ENCODE measurements at regions not wholly inside any gene's neighbourhood (a gene's known extent, or its start where the extent isn't known, plus 50 kb on each side); places are given as distances from the start of the nearest gene placed in this dataset.

DNA sequence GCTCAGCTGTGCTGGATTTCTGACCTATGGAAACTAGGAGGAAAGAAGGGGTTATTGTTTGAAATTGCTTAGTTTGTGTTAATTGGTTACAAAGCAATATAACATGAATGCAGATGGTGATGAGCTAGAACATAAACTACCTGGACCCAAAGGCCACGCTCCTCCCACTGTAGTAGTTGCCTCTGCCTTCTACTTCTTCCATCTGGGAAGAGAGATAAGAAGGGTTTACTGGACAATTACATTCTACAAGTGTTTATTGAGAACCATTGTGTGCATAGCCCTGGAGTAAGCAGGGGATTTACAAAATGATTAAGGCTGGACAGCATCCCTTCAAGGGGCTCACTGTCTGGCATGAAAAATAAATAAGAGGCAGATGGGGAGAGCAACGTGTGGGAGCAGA is 355.3 kb upstream of the TRPC7 start:
- TF ChIP-seq, protein P1, sequence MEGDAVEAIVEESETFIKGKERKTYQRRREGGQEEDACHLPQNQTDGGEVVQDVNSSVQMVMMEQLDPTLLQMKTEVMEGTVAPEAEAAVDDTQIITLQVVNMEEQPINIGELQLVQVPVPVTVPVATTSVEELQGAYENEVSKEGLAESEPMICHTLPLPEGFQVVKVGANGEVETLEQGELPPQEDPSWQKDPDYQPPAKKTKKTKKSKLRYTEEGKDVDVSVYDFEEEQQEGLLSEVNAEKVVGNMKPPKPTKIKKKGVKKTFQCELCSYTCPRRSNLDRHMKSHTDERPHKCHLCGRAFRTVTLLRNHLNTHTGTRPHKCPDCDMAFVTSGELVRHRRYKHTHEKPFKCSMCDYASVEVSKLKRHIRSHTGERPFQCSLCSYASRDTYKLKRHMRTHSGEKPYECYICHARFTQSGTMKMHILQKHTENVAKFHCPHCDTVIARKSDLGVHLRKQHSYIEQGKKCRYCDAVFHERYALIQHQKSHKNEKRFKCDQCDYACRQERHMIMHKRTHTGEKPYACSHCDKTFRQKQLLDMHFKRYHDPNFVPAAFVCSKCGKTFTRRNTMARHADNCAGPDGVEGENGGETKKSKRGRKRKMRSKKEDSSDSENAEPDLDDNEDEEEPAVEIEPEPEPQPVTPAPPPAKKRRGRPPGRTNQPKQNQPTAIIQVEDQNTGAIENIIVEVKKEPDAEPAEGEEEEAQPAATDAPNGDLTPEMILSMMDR (IDR thresholded peaks at IDR 0.05; ENCODE audit: extremely low read depth, missing control alignments) = no peak
- no peak for DNase-seq (ENCODE audit: low spot score)

DNA sequence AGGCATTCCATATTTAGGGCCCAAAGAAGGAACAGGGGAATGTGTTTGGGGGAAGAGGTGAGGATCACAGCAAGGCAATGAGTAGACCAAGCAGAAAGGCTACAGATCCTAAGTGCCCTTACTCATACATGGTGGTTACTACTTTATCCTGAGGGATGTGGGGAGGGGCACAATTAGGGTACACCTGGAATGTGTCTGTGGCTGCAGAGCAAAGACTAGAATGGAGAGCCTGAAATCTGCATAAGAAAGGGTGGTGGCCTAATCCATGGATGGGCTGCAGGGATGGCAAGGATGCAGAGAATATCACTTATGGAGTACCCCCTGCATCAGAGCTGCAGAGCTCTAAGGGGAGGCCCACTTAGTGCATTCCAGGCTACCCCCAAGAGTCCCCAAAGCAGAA is 352.6 kb upstream of the TRPC7 start:
- TF ChIP-seq, protein P1 (IDR thresholded peaks at IDR 0.05; ENCODE audit: extremely low read depth, missing control alignments) = no peak
- no peak for DNase-seq (ENCODE audit: low spot score)

DNA sequence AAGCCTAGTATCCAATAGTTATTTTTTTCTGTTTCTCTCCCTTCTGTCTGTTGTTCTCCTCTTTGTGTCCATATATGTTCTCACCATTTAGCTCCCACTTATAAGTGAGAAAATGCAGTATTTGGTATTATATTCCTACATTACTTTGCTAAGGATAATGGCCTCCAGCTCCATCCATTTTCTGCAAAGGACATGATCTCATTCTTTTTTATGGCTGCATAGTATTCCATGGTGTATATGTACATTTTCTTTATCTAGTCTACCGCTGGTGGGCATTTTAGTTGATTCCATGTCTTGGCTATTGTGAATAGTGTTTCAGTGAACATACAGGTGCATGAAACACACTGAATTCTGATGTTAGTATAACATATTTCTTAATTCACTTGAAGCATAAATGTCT is 348.9 kb upstream of the TRPC7 start:
- DNase-seq (ENCODE audit: low spot score) = no peak
- TF ChIP-seq, protein P1 (IDR thresholded peaks at IDR 0.05; ENCODE audit: extremely low read depth, missing control alignments) = no peak

DNA sequence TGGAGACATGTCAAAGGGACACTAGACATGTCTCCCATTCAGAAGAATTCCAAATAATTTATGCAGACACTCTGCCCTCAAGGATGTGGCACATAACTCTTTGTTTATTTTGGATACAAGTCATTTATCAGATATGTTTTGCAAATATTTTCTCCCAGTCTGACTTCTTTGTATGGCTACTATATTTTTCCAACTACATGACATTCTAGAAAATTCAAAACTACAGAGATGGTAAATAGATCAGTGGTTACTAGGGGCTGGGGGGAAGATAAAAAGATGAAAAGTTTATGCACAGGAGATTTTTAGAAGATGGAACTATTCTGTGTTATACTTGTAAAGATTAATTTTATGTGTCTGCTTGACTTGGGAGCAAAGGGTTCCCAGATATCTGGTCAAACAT is 347.3 kb upstream of the TRPC7 start:
- TF ChIP-seq, protein P1 (IDR thresholded peaks at IDR 0.05; ENCODE audit: extremely low read depth, missing control alignments) = no peak
- no peak for DNase-seq (ENCODE audit: low spot score)

DNA sequence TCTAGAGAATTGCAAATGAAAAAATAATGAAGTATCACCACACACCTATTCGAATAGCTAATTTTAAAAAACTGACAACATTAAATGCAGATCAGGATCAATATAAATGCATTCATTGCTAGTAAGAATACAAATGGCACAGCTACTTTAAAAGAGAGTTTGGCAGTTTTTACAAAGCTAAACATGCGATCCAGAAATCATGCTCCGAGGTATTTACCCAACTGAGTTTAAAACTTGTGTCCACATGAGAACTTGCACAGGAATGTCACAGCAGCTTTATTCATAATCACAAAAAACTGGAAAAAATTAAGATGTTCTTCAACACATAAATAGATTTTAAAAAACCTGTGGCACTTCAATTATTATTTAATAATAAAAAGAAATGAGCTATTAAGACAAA is 345.5 kb upstream of the TRPC7 start:
- DNase-seq (ENCODE audit: low spot score) = no peak

DNA sequence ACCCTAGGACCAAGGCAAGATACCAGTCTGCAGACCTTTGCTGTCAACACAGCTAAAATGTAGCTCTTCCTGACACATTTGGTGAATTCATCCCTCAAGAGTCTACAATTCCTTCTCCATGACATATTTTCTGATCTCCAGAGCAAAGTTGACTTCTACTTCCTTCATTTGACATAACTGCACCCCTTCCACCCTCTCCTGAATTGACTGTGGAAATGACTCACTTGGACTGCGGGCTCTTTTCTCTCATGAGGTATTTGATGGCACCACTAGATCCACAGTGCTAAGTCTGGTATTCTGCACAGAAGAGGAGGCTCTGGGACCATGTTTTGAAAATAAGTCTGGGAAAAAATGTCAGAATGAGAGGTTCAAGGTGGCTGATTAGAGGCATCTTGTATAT is 338.4 kb upstream of the TRPC7 start:
- TF ChIP-seq, protein P1 (IDR thresholded peaks at IDR 0.05; ENCODE audit: extremely low read depth, missing control alignments) = no peak
- DNase-seq (ENCODE audit: low spot score) = no peak

More for the DNA sequence above, 345.5 kb upstream of the TRPC7 start:
- TF ChIP-seq, protein P1 (IDR thresholded peaks at IDR 0.05; ENCODE audit: extremely low read depth, missing control alignments) = no peak

DNA sequence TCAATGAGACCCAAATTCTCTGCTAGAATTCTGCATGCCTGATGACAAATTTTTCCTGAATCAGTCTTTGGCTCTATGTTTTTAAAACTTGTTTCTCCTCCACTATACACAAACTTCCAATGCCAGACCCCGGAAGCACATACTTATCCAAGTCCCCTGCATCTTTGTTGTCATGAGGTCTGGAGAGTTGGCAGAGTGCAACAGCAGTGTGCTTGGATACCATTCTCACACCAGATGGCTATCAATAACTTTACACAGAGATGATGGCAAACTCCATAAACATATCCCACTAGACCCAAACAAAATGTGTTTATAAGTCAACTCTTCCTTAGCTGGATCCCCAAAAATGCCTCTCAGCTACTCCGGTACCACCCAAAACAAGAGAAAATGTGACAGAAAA is 337.7 kb upstream of the TRPC7 start:
- no peak for DNase-seq (ENCODE audit: low spot score)
- TF ChIP-seq, protein P1 (IDR thresholded peaks at IDR 0.05; ENCODE audit: extremely low read depth, missing control alignments) = no peak

Data from GM20000 (cell line).